Epithelial cell of esophagus (primary cell): ENCODE measurements at regions not wholly inside any gene's neighbourhood (a gene's known extent, or its start where the extent isn't known, plus 50 kb on each side); places are given as distances from the start of the nearest gene placed in this dataset.
"Not testable (repeated sequence)": the region's sequence is repeated elsewhere in the genome, so short reads cannot be mapped to it uniquely, and the experiment has no call there.

Experiments used
- DNase-seq: peaks from one replicate; pipeline ENCODE4 v3.0.0; 2010; ENCODE audit warnings: low read depth
- H3K4me3 ChIP-seq: 2 replicates; pipeline ENCODE4 v1.5.1; 2011; ENCODE audit warnings: mild to moderate bottlenecking, low read length, control low read depth
- TF ChIP-seq, protein P1 (sequence below): IDR thresholded peaks from 2 replicates; pipeline ENCODE4 v1.5.1; 2011; ENCODE audit warnings: low read depth, mild to moderate bottlenecking, low read length, control low read depth, inconsistent platforms; ENCODE audit not compliant: insufficient read depth; ENCODE audit errors: missing control alignments

DNA sequence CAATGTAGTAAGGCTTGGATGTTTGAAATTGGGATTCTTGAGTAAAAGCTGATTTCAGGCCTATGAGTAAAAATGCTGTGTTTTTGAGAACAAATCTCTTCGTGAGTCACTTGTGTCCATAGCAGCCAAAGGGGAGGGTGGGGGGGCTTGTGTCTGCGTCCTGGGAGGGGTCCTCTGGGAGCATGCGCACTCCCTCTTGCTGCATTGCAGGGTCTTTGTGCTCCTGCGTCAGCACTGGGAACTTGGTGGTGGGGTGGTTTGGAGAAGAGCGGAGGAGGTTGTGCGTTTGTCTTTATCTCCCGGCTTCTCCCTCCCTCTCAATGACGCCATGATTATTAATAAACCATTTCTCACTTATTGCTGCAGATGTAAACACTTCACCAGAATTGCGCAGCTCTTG, 75.9 kb upstream of the NDN start:
- TF ChIP-seq, protein P1, sequence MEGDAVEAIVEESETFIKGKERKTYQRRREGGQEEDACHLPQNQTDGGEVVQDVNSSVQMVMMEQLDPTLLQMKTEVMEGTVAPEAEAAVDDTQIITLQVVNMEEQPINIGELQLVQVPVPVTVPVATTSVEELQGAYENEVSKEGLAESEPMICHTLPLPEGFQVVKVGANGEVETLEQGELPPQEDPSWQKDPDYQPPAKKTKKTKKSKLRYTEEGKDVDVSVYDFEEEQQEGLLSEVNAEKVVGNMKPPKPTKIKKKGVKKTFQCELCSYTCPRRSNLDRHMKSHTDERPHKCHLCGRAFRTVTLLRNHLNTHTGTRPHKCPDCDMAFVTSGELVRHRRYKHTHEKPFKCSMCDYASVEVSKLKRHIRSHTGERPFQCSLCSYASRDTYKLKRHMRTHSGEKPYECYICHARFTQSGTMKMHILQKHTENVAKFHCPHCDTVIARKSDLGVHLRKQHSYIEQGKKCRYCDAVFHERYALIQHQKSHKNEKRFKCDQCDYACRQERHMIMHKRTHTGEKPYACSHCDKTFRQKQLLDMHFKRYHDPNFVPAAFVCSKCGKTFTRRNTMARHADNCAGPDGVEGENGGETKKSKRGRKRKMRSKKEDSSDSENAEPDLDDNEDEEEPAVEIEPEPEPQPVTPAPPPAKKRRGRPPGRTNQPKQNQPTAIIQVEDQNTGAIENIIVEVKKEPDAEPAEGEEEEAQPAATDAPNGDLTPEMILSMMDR, result no peak
- no peak for DNase-seq
- no peak overlapping the region for H3K4me3 ChIP-seq

DNA sequence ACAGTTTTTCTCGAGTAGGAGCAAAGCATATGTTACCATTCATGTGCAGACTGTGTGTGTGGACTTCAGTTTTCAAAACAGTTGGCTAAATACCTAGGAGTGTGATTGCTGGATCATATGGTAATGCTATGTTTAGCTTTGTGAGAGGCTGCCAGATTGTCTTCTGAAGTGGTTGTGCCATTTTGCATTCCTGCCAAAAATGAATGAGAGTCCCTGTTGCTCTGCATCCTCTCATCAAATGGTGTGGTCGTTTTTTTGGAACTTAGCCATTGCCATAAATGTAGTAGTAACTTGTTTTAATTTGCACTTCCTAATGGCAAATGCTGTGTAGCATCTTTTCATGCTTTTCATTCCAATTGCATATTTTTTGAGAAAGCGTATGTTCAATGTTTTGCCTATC, 77.2 kb upstream of the NDN start:
- TF ChIP-seq, protein P1, result no peak
- no peak overlapping the region for H3K4me3 ChIP-seq
- no peak for DNase-seq

DNA sequence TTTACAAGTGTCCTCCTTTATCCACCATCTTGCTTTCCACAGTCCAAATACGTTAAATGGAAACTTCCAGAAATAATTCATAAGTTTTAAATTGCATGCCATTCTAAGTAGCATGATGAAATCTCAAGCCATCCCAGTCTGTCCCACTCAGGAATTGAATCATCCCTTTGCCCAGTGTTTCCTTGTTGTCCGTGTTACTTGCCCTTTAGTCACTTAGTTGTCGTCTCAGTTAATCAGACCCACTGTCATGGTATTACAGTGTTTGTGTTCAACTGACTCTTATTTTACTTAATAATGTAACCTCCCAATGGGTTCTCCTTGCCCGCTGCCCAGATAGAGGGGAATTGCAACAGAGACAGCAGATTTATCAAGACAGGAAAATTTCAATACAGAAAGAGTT, 77.6 kb upstream of the NDN start:
- TF ChIP-seq, protein P1, result no peak
- no peak for DNase-seq
- no peak overlapping the region for H3K4me3 ChIP-seq

DNA sequence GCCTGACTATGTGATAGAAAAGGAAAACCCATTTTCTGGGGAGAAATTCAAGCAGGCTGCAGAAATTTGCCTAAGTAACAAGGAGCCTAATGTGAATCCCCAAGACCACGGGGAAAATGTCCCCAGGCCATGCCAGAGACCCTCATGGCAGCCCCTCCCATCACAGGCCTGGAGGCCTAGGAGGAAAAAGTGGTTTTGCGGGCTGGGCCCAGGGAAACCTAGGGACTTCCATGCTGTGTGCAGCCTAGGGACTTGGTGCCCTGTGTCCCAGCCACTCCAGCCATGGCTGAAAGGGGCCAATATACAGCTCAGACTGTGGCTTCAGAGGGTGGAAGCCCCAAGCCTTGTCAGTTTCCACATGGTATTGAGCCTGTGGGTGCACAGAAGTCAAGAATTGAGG, 79.7 kb upstream of the NDN start:
- not testable (repeated sequence) for H3K4me3 ChIP-seq, DNase-seq

DNA sequence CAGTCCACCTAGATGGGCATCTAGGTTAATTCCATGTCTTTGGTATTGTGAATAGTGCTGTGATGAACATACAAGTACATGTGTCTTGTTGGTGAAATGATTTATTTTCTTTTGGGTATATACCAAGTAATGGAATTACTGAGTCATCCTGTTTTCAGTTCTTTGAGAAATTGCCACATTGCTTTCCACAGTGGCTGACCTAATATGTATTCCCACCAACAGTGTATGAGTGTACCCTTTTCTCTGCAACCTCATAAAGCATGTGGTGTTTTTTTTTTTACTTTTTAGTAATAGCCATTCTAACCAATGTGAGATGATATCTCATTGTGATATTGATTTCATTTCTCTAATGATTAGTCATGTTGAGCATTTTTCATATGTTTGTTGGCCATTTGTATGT, 86.0 kb upstream of the NDN start:
- H3K4me3 ChIP-seq, result no peak overlapping the region
- no peak for DNase-seq
- TF ChIP-seq, protein P1, result no peak

DNA sequence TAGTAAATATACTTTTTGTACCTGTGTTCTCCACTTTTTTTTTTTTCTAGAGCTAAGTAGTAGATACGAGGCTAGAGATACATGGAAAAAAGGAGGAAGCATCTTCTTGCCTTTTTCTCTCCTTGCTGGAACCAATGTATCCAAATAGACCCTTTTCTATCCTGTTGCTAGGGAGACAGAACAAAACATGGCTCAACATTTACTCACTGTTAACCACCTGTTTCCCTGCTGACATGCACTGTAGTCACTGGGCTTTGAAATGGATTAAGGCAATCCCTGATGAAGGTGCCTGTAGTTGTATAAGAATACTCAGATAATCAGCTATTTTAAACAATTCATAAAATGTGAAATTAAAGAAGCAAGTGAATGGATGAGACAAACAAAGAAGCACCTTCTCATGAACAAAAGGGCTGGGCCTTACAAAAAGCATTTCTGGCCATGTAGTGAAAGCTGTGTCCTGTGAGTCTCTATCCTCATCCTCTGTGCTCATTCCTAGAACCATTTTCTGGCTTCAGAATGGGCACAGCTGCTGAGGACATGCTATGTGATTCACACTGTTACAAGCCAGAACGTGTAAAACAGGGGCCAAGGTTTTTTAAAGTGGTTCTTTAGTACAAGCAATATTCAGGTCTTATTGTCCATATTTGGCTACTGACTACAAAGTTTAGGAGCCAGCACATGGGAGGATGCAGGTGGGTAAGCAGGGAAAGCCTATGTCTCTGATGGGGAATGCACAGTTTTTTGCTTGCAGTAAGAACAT, 100.4 kb upstream of the NDN start:
- TF ChIP-seq, protein P1, result no peak
- H3K4me3 ChIP-seq, result no peak overlapping the region
- DNase-seq, result no peak

DNA sequence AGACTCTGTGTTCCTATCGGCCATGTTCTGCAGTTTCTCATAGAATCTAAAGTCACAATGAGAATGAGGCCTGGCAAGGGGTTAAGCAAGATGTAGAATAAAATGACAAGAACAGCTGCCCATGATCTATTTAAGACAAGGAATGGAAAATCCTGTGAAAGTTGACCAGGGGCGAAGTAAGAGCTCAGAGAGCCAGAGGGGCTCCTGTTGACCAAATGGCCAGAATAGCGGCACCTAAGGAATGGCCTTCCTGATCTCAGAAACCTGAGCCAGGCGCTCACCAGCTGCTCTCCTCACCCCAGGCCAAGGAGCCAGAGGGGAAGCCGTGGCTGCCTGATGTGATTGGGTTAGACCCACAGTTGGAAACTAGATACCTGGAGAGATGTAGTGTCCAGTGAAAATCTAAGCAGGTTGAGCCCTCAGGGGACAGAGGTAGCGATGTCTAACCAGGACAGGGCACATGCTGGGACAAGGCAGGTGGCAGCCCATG, 106.1 kb upstream of the NDN start:
- H3K4me3 ChIP-seq, result no peak overlapping the region
- no peak for DNase-seq
- TF ChIP-seq, protein P1, result no peak
